ENCODE measurements at regions not wholly inside any gene's neighbourhood (a gene's known extent, or its start where the extent isn't known, plus 50 kb on each side); places are given as distances from the start of the nearest gene placed in this dataset.

DNA sequence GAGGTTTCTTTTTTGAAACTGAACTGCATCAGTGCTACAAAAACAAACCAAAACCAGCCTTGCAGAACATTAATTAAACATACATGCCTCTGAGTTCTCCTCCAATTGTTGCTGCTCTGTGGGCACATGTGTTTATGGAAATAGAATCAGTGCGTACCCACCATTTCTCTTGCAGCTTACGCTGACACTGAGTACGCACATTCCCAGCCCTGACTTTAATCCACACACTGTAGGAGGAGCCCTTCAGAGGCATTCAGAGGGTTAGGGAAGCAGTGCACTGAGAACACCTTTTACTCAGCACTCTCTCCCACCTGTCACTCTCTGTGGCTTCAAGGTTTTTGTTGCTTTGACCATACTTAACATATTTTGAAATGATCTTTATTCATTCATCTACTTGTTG, 250.5 kb upstream of the PWP1 start:
- no TSS peak for BruUV-seq (replicated peaks)
- 0% methylated on average over 3 of the region's 3 CpGs for WGBS (ENCODE audit: insufficient coverage, low coverage, missing lambda C conversion rate)
- intact Hi-C loops (cut with micrococcal nuclease) = no loop called here
- ChIA-PET POLR2A (no interaction called here), CTCF (ENCODE audit: low intra/inter-chr PET ratio) (no interaction called here)
- TF ChIP-seq MXI1 (IDR thresholded peaks at IDR 0.05; ENCODE audit: low read depth, low read length) (no peak), WHSC1 (IDR thresholded peaks at IDR 0.05; ENCODE audit: low read length) (no peak), ZNF584 (CRISPR knock-in tag; IDR thresholded peaks at IDR 0.05; ENCODE audit: low read depth) (no peak), HDAC8 (tag; IDR thresholded peaks at IDR 0.05) (no peak), NR4A1 (CRISPR knock-in tag; IDR thresholded peaks at IDR 0.05) (no peak), NR4A1 (tag; IDR thresholded peaks at IDR 0.05) (no peak), ZNF561 (CRISPR knock-in tag; conservative IDR thresholded peaks at IDR 0.05) (no peak), ASH1L (IDR thresholded peaks at IDR 0.05; ENCODE audit: borderline replicate concordance, low read depth, partially characterized antibody) (no peak), HIVEP1 (CRISPR knock-in tag; IDR thresholded peaks at IDR 0.05) (no peak), ZBTB17 (CRISPR knock-in tag; IDR thresholded peaks at IDR 0.05) (no peak), RCOR1 (IDR thresholded peaks at IDR 0.05; ENCODE audit: borderline replicate concordance in 1 of 2, low read depth in 2 of 2, low read length in 2 of 2) (no peak)
- TF ChIP-seq, protein P1, sequence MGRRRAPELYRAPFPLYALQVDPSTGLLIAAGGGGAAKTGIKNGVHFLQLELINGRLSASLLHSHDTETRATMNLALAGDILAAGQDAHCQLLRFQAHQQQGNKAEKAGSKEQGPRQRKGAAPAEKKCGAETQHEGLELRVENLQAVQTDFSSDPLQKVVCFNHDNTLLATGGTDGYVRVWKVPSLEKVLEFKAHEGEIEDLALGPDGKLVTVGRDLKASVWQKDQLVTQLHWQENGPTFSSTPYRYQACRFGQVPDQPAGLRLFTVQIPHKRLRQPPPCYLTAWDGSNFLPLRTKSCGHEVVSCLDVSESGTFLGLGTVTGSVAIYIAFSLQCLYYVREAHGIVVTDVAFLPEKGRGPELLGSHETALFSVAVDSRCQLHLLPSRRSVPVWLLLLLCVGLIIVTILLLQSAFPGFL (CRISPR knock-in tag; IDR thresholded peaks at IDR 0.05) = no peak
- TF ChIP-seq, protein P2, sequence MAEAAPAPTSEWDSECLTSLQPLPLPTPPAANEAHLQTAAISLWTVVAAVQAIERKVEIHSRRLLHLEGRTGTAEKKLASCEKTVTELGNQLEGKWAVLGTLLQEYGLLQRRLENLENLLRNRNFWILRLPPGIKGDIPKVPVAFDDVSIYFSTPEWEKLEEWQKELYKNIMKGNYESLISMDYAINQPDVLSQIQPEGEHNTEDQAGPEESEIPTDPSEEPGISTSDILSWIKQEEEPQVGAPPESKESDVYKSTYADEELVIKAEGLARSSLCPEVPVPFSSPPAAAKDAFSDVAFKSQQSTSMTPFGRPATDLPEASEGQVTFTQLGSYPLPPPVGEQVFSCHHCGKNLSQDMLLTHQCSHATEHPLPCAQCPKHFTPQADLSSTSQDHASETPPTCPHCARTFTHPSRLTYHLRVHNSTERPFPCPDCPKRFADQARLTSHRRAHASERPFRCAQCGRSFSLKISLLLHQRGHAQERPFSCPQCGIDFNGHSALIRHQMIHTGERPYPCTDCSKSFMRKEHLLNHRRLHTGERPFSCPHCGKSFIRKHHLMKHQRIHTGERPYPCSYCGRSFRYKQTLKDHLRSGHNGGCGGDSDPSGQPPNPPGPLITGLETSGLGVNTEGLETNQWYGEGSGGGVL (CRISPR knock-in tag; IDR thresholded peaks at IDR 0.05) = no peak
- TF ChIP-seq, protein P3, sequence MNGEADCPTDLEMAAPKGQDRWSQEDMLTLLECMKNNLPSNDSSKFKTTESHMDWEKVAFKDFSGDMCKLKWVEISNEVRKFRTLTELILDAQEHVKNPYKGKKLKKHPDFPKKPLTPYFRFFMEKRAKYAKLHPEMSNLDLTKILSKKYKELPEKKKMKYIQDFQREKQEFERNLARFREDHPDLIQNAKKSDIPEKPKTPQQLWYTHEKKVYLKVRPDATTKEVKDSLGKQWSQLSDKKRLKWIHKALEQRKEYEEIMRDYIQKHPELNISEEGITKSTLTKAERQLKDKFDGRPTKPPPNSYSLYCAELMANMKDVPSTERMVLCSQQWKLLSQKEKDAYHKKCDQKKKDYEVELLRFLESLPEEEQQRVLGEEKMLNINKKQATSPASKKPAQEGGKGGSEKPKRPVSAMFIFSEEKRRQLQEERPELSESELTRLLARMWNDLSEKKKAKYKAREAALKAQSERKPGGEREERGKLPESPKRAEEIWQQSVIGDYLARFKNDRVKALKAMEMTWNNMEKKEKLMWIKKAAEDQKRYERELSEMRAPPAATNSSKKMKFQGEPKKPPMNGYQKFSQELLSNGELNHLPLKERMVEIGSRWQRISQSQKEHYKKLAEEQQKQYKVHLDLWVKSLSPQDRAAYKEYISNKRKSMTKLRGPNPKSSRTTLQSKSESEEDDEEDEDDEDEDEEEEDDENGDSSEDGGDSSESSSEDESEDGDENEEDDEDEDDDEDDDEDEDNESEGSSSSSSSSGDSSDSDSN (IDR thresholded peaks at IDR 0.05; ENCODE audit: borderline replicate concordance in 1 of 2, low read depth in 2 of 2, low read length in 2 of 2) = no peak
- TF ChIP-seq, protein P4, sequence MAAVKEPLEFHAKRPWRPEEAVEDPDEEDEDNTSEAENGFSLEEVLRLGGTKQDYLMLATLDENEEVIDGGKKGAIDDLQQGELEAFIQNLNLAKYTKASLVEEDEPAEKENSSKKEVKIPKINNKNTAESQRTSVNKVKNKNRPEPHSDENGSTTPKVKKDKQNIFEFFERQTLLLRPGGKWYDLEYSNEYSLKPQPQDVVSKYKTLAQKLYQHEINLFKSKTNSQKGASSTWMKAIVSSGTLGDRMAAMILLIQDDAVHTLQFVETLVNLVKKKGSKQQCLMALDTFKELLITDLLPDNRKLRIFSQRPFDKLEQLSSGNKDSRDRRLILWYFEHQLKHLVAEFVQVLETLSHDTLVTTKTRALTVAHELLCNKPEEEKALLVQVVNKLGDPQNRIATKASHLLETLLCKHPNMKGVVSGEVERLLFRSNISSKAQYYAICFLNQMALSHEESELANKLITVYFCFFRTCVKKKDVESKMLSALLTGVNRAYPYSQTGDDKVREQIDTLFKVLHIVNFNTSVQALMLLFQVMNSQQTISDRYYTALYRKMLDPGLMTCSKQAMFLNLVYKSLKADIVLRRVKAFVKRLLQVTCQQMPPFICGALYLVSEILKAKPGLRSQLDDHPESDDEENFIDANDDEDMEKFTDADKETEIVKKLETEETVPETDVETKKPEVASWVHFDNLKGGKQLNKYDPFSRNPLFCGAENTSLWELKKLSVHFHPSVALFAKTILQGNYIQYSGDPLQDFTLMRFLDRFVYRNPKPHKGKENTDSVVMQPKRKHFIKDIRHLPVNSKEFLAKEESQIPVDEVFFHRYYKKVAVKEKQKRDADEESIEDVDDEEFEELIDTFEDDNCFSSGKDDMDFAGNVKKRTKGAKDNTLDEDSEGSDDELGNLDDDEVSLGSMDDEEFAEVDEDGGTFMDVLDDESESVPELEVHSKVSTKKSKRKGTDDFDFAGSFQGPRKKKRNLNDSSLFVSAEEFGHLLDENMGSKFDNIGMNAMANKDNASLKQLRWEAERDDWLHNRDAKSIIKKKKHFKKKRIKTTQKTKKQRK (IDR thresholded peaks at IDR 0.05; ENCODE audit: borderline replicate concordance, low read depth, low read length) = no peak
- ATAC-seq = no peak
- no peak for FAIRE-seq
- no peak overlapping the region for H2AFZ ChIP-seq (ENCODE audit: low read depth, low read length)
- H3K9me1 ChIP-seq (ENCODE audit: control insufficient read depth, insufficient read depth, low read length) = no peaks in the 10 kb centered on the region
- H3K27ac ChIP-seq (ENCODE audit: extremely low read depth, low read depth, low read length) = no peak overlapping the region
- DNase-seq (ENCODE audit: extremely low read depth in 1 of 4, low spot score in 3 of 4) = no peak
- in situ Hi-C loops (cut with MboI) = no loop called here
- no peak overlapping the region for H3K4me2 ChIP-seq (ENCODE audit: insufficient read depth, low read length)
- H3K36me3 ChIP-seq (ENCODE audit: control insufficient read depth, insufficient read depth, low read length) = no peaks in the 10 kb centered on the region
- no peaks in the 10 kb centered on the region for H3K9me3 ChIP-seq (replicated peaks; ENCODE audit: control insufficient read depth, insufficient read depth, low read depth, low read length)
- peaks cover 6 to 32% of the 10 kb centered on the region in 2 experiments; a peak in 4 of 5 replicates for H3K27me3 ChIP-seq (ENCODE audit: control insufficient read depth in 2 of 2, insufficient read depth in 2 of 2, low read length in 2 of 2)
- H3K4me1 ChIP-seq (replicated peaks in 1 of 2; ENCODE audit: control insufficient read depth in 2 of 2, insufficient read depth in 2 of 2, low read length in 2 of 2) = no peaks in the 10 kb centered on the region
- H3K79me2 ChIP-seq (ENCODE audit: control insufficient read depth, insufficient read depth, low read length) = no peaks in the 10 kb centered on the region
- H3K9ac ChIP-seq (ENCODE audit: insufficient read depth in 1 of 2, low read depth in 2 of 2, low read length in 2 of 2) = no peak overlapping the region
- H4K20me1 ChIP-seq (replicated peaks; ENCODE audit: control insufficient read depth, insufficient read depth, low read length) = no peaks in the 10 kb centered on the region
- no peak overlapping the region for H3K4me3 ChIP-seq
